Stimulated activated CD4-positive, alpha-beta T cell treated with anti-CD3 and anti-CD28 coated beads, Interleukin-2, amount 100 ng/mL, for 48 hours (primary cell): ENCODE measurements at regions not wholly inside any gene's neighbourhood (a gene's known extent, or its start where the extent isn't known, plus 50 kb on each side); places are given as distances from the start of the nearest gene placed in this dataset.
"Not testable (repeated sequence)": the region's sequence is repeated elsewhere in the genome, so short reads cannot be mapped to it uniquely, and the experiment has no call there.

ENCODE experiments used
- DNase-seq, 2 donors: peaks; one replicate each; pipeline ENCODE4 v3.0.0-alpha.2; 2020

- no peak for DNase-seq
These were observed 435.3 kb upstream of the HNRNPA3 start for GRCh38 chr2:176777262-176777661.

- no peak for DNase-seq
These were observed 432.7 kb upstream of the HNRNPA3 start for GRCh38 chr2:176779917-176780316.

GRCh38 chr2:176780348-176780747 is 432.2 kb upstream of the HNRNPA3 start:
- DNase-seq = no peak

- no peak for DNase-seq
These were observed 430.9 kb upstream of the HNRNPA3 start for GRCh38 chr2:176781570-176782217.

- DNase-seq = no peak
These were observed 427.9 kb upstream of the HNRNPA3 start for GRCh38 chr2:176784633-176785200.

GRCh38 chr2:176789751-176790150 is 422.8 kb upstream of the HNRNPA3 start:
- no peak for DNase-seq

GRCh38 chr2:176790468-176790867 is 422.1 kb upstream of the HNRNPA3 start:
- DNase-seq = no peak

- DNase-seq = no peak
These were observed 418.8 kb upstream of the HNRNPA3 start for GRCh38 chr2:176793792-176794191.

GRCh38 chr2:176794392-176794791 is 418.2 kb upstream of the HNRNPA3 start:
- DNase-seq = no peak

GRCh38 chr2:176795823-176796222 is 416.8 kb upstream of the HNRNPA3 start:
- no peak for DNase-seq

GRCh38 chr2:176796677-176797076 is 415.9 kb upstream of the HNRNPA3 start:
- DNase-seq = not testable (repeated sequence)

GRCh38 chr2:176804392-176804791 is 408.2 kb upstream of the HNRNPA3 start:
- no peak for DNase-seq

- DNase-seq = no peak
These were observed 407.2 kb upstream of the HNRNPA3 start for GRCh38 chr2:176805345-176805744.

GRCh38 chr2:176812246-176812775 is 400.3 kb upstream of the HNRNPA3 start:
- no peak for DNase-seq

- DNase-seq = no peak
These were observed 399.4 kb upstream of the HNRNPA3 start for GRCh38 chr2:176813156-176813555.

GRCh38 chr2:176813621-176814049 is 399.0 kb upstream of the HNRNPA3 start:
- DNase-seq = no peak

GRCh38 chr2:176814274-176814673 is 398.3 kb upstream of the HNRNPA3 start:
- no peak for DNase-seq

- DNase-seq = no peak
These were observed 397.7 kb upstream of the HNRNPA3 start for GRCh38 chr2:176814740-176815367.

GRCh38 chr2:176817061-176817565 is 395.5 kb upstream of the HNRNPA3 start:
- no peak for DNase-seq

GRCh38 chr2:176818076-176818475 is 394.5 kb upstream of the HNRNPA3 start:
- DNase-seq = no peak

GRCh38 chr2:176818617-176819016 is 394.0 kb upstream of the HNRNPA3 start:
- DNase-seq = no peak

GRCh38 chr2:176819306-176819705 is 393.3 kb upstream of the HNRNPA3 start:
- DNase-seq = no peak

- no peak for DNase-seq
These were observed 392.1 kb upstream of the HNRNPA3 start for GRCh38 chr2:176820371-176820932.

GRCh38 chr2:176821350-176821749 is 391.2 kb upstream of the HNRNPA3 start:
- DNase-seq = no peak
